ENCODE measurements at regions not wholly inside any gene's neighbourhood (a gene's known extent, or its start where the extent isn't known, plus 50 kb on each side); places are given as distances from the start of the nearest gene placed in this dataset.

GRCh38 chr6:118761645-118762044 is 110.3 kb upstream of the CEP85L start:
- no peak overlapping the region for H3K27ac ChIP-seq (replicated peaks)
- H3K4me3 ChIP-seq (replicated peaks; ENCODE audit: insufficient read depth, low read length) = no peak overlapping the region
- TF ChIP-seq CTCF (IDR thresholded peaks at IDR 0.05; ENCODE audit: insufficient read depth, low read length) (no peak), REST (IDR thresholded peaks at IDR 0.05; ENCODE audit: insufficient replicate concordance, low read depth) (no peak), GABPA (IDR thresholded peaks at IDR 0.05; ENCODE audit: low read depth) (no peak), POLR2AphosphoS5 (IDR thresholded peaks at IDR 0.05; ENCODE audit: low read depth) (no peak), SPI1 (IDR thresholded peaks at IDR 0.05; ENCODE audit: borderline replicate concordance, low read depth) (no peak)
- DNase-seq (ENCODE audit: low read depth in 1 of 2, low spot score in 1 of 2) = no peak
- no peaks in the 10 kb centered on the region for H3K27me3 ChIP-seq (ENCODE audit: insufficient read depth, poor library complexity, severe bottlenecking)

- no peak for DNase-seq (ENCODE audit: low read depth in 1 of 2, low spot score in 1 of 2)
- no peak for TF ChIP-seq REST (IDR thresholded peaks at IDR 0.05; ENCODE audit: insufficient replicate concordance, low read depth)
- no peak for TF ChIP-seq SPI1 (IDR thresholded peaks at IDR 0.05; ENCODE audit: borderline replicate concordance, low read depth)
- no peak for TF ChIP-seq POLR2AphosphoS5 (IDR thresholded peaks at IDR 0.05; ENCODE audit: low read depth)
- TF ChIP-seq CTCF (IDR thresholded peaks at IDR 0.05; ENCODE audit: insufficient read depth, low read length) = no peak
- TF ChIP-seq GABPA (IDR thresholded peaks at IDR 0.05; ENCODE audit: low read depth) = no peak
- H3K27ac ChIP-seq (replicated peaks) = no peak overlapping the region
- H3K27me3 ChIP-seq (ENCODE audit: insufficient read depth, poor library complexity, severe bottlenecking) = no peaks in the 10 kb centered on the region
- no peak overlapping the region for H3K4me3 ChIP-seq (replicated peaks; ENCODE audit: insufficient read depth, low read length)
These were observed 107.6 kb upstream of the CEP85L start for GRCh38 chr6:118758946-118759345.

- TF ChIP-seq CTCF (IDR thresholded peaks at IDR 0.05; ENCODE audit: insufficient read depth, low read length) (no peak), POLR2AphosphoS5 (IDR thresholded peaks at IDR 0.05; ENCODE audit: low read depth) (no peak), REST (IDR thresholded peaks at IDR 0.05; ENCODE audit: insufficient replicate concordance, low read depth) (no peak), SPI1 (IDR thresholded peaks at IDR 0.05; ENCODE audit: borderline replicate concordance, low read depth) (no peak)
- Histone ChIP-seq H3K4me3 (replicated peaks; ENCODE audit: insufficient read depth, low read length) (no peak overlapping the region), H3K27ac (replicated peaks) (no peak overlapping the region), H3K27me3 (ENCODE audit: insufficient read depth, poor library complexity, severe bottlenecking) (no peaks in the 10 kb centered on the region)
- DNase-seq (ENCODE audit: low read depth in 1 of 2, low spot score in 1 of 2) = no peak
These were observed 104.7 kb upstream of the CEP85L start for GRCh38 chr6:118755941-118756646.

Measured in HL-60 (cell line).